Neural cell (in vitro differentiated cells): ENCODE measurements at regions not wholly inside any gene's neighbourhood (a gene's known extent, or its start where the extent isn't known, plus 50 kb on each side); places are given as distances from the start of the nearest gene placed in this dataset.

Experiments
- H2AFZ ChIP-seq: fragments of 200-600, 300-800 bp; sonication (generic), shearing (Covaris generic); 2 replicates; pipeline ENCODE4 v1.6.0; 2014; ENCODE audit warnings: low read depth, mild to moderate bottlenecking, antibody characterized with exemption, low read length, moderate library complexity
- H3F3A ChIP-seq: fragments of 200-600 bp; shearing (Covaris generic); 2 replicates; pipeline ENCODE4 v1.6.1; 2016; ENCODE audit warnings: mild to moderate bottlenecking, moderate library complexity, mixed read lengths, antibody characterized with exemption, low read length; ENCODE audit not compliant: insufficient read depth, poor library complexity, severe bottlenecking
- H3K27ac ChIP-seq: fragments of 200-600, 300-800 bp; sonication (generic), shearing (Covaris generic); 2 replicates; pipeline ENCODE4 v1.5.1; 2014; ENCODE audit warnings: mild to moderate bottlenecking, low read length, moderate library complexity
- H3K27me3 ChIP-seq: fragments of 300-800, 200-600 bp; sonication (generic), shearing (Covaris generic); 2 replicates; pipeline ENCODE4 v1.6.0; 2014; ENCODE audit warnings: mild to moderate bottlenecking, low read depth, low read length, moderate library complexity; ENCODE audit not compliant: insufficient read depth
- H3K36me3 ChIP-seq: fragments of 300-800, 200-600 bp; sonication (generic), shearing (Covaris generic); 2 replicates; pipeline ENCODE4 v1.5.1; 2014; ENCODE audit warnings: mild to moderate bottlenecking, antibody characterized with exemption, low read length, moderate library complexity; ENCODE audit not compliant: insufficient read depth
- H3K4me2 ChIP-seq: fragments of 300-800, 200-600 bp; sonication (generic), shearing (Covaris generic); 2 replicates; pipeline ENCODE4 v1.6.0; 2014; ENCODE audit warnings: mild to moderate bottlenecking, low read length
- H3K4me3 ChIP-seq: fragments of 300-800, 200-600 bp; sonication (generic), shearing (Covaris generic); 2 replicates; pipeline ENCODE4 v1.5.1; 2014; ENCODE audit warnings: mild to moderate bottlenecking, low read length, moderate library complexity
- H3K79me2 ChIP-seq: fragments of 200-600 bp; shearing (Covaris generic); replicated peaks from 2 replicates; pipeline ENCODE4 v1.6.0; 2014; ENCODE audit warnings: mild to moderate bottlenecking, low read length, moderate library complexity; ENCODE audit not compliant: insufficient read depth
- H3K9ac ChIP-seq: fragments of 300-800, 200-600 bp; sonication (generic), shearing (Covaris generic); 2 replicates; pipeline ENCODE4 v1.6.1; 2016; ENCODE audit warnings: mild to moderate bottlenecking, low read length, mixed read lengths
- H3K9me2 ChIP-seq: fragments of 200-600 bp; shearing (Covaris generic); 2 replicates; pipeline ENCODE4 v1.6.1; 2016; ENCODE audit warnings: mild to moderate bottlenecking, low read length, mixed read lengths; ENCODE audit not compliant: insufficient read depth
- H3K9me3 ChIP-seq: fragments of 200-600, 300-800 bp; sonication (generic), shearing (Covaris generic); 2 replicates; pipeline ENCODE4 v1.6.1; 2016; ENCODE audit warnings: mild to moderate bottlenecking, mixed run types, low read length, moderate library complexity, mixed read lengths
- H4K20me1 ChIP-seq: fragments of 200-600 bp; shearing (Covaris generic); 2 replicates; pipeline ENCODE4 v1.6.1; 2016; ENCODE audit warnings: mild to moderate bottlenecking, mixed run types; ENCODE audit not compliant: insufficient read depth
- EP300 ChIP-seq: fragments of 450-650 bp; conservative IDR thresholded peaks from 2 replicates; pipeline ENCODE4 v1.6.1; 2014; ENCODE audit warnings: antibody characterized with exemption, mild to moderate bottlenecking, moderate library complexity; ENCODE audit not compliant: poor library complexity, severe bottlenecking
- EZH2 ChIP-seq: fragments of 200-600, 300-800 bp; shearing (Covaris generic), sonication (generic); IDR thresholded peaks from 2 replicates; pipeline ENCODE4 v1.6.1; 2014; ENCODE audit warnings: antibody characterized with exemption, low read length, borderline replicate concordance, mild to moderate bottlenecking; ENCODE audit not compliant: insufficient read depth, poor library complexity, severe bottlenecking
- MXI1 ChIP-seq: fragments of 450-650 bp; conservative IDR thresholded peaks from 2 replicates; pipeline ENCODE4 v1.6.1; 2014; ENCODE audit warnings: antibody characterized with exemption, mild to moderate bottlenecking; ENCODE audit not compliant: poor library complexity, severe bottlenecking
- POLR2AphosphoS5 ChIP-seq: IDR thresholded peaks from 2 replicates; pipeline ENCODE4 v1.6.1; 2012
- RAD21 ChIP-seq: fragments of 450-650 bp; conservative IDR thresholded peaks from 2 replicates; pipeline ENCODE4 v1.6.1; 2014; ENCODE audit warnings: antibody characterized with exemption, mild to moderate bottlenecking, moderate library complexity
- SMC3 ChIP-seq: fragments of 450-650 bp; conservative IDR thresholded peaks from 2 replicates; pipeline ENCODE4 v1.6.1; 2014; ENCODE audit warnings: antibody characterized with exemption, mild to moderate bottlenecking, moderate library complexity; ENCODE audit not compliant: poor library complexity
- TAF1 ChIP-seq: IDR thresholded peaks from 2 replicates; pipeline ENCODE4 v1.6.1; 2012; ENCODE audit warnings: low read depth
- TF ChIP-seq, protein P1 (sequence below): IDR thresholded peaks from 2 replicates; pipeline ENCODE4 v1.6.1; 2012; ENCODE audit warnings: borderline replicate concordance
- TF ChIP-seq, protein P2 (sequence below): fragments of 450-650 bp; IDR thresholded peaks from 2 replicates; pipeline ENCODE4 v1.5.1; 2014; ENCODE audit warnings: antibody characterized with exemption, mild to moderate bottlenecking, moderate library complexity; ENCODE audit not compliant: poor library complexity, severe bottlenecking

DNA sequence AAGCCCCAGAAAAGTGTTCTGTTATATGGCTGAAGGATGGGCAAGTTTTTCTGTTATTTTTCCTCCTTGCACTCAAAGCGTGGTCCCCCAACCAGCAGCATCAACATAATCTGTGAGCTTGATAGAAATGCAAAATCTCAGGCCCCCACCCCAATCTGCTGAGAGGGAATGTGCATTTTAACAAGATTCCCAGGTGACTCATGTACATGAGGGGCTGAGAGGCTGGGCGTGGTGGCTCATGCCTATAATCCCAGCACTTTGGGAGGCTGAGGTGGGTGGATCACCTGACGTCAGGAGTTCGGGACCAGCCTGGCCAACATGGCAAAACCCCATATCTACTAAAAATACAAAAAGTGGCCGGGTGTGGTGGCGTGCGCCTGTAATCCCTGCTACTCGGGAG is 326.8 kb upstream of the PODXL start:
- Histone ChIP-seq H3K9me2 (no peaks in the 10 kb centered on the region), H4K20me1 (no peaks in the 10 kb centered on the region), H3K9ac (no peak overlapping the region), H3K79me2 (no peaks in the 10 kb centered on the region), H3K4me2 (no peak overlapping the region), H3K9me3 (peaks cover 6% of the 10 kb centered on the region), H3K27me3 (no peaks in the 10 kb centered on the region), H3K36me3 (no peaks in the 10 kb centered on the region), H3K4me3 (no peak overlapping the region), H3F3A (no peaks in the 10 kb centered on the region), H3K27ac (no peak overlapping the region), H2AFZ (no peak overlapping the region)
- TF ChIP-seq MXI1 (no peak), EZH2 (no peak), POLR2AphosphoS5 (no peak), SMC3 (no peak), EP300 (no peak), RAD21 (no peak), TAF1 (no peak)
- TF ChIP-seq, protein P1, sequence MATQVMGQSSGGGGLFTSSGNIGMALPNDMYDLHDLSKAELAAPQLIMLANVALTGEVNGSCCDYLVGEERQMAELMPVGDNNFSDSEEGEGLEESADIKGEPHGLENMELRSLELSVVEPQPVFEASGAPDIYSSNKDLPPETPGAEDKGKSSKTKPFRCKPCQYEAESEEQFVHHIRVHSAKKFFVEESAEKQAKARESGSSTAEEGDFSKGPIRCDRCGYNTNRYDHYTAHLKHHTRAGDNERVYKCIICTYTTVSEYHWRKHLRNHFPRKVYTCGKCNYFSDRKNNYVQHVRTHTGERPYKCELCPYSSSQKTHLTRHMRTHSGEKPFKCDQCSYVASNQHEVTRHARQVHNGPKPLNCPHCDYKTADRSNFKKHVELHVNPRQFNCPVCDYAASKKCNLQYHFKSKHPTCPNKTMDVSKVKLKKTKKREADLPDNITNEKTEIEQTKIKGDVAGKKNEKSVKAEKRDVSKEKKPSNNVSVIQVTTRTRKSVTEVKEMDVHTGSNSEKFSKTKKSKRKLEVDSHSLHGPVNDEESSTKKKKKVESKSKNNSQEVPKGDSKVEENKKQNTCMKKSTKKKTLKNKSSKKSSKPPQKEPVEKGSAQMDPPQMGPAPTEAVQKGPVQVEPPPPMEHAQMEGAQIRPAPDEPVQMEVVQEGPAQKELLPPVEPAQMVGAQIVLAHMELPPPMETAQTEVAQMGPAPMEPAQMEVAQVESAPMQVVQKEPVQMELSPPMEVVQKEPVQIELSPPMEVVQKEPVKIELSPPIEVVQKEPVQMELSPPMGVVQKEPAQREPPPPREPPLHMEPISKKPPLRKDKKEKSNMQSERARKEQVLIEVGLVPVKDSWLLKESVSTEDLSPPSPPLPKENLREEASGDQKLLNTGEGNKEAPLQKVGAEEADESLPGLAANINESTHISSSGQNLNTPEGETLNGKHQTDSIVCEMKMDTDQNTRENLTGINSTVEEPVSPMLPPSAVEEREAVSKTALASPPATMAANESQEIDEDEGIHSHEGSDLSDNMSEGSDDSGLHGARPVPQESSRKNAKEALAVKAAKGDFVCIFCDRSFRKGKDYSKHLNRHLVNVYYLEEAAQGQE = no peak
- TF ChIP-seq, protein P2, sequence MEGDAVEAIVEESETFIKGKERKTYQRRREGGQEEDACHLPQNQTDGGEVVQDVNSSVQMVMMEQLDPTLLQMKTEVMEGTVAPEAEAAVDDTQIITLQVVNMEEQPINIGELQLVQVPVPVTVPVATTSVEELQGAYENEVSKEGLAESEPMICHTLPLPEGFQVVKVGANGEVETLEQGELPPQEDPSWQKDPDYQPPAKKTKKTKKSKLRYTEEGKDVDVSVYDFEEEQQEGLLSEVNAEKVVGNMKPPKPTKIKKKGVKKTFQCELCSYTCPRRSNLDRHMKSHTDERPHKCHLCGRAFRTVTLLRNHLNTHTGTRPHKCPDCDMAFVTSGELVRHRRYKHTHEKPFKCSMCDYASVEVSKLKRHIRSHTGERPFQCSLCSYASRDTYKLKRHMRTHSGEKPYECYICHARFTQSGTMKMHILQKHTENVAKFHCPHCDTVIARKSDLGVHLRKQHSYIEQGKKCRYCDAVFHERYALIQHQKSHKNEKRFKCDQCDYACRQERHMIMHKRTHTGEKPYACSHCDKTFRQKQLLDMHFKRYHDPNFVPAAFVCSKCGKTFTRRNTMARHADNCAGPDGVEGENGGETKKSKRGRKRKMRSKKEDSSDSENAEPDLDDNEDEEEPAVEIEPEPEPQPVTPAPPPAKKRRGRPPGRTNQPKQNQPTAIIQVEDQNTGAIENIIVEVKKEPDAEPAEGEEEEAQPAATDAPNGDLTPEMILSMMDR = no peak

DNA sequence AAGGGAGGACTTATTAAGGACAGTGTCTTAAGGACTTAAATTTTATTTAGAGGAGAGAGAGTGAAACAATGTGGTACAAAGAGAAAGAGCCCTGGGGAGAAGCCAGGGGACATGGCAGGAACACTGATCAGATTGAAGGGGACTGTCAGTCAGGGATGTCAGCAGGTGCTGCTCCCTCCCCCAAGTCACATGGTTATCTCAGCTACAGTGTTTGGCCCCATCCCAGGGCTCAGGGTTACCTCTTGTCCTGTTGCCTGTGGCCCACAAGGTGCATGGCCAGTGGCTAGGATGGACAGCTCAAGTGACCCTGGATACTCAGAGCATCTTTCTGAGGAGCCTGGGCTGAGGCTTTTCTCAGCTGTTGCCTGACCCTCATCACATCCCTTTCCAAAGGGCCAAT is 325.9 kb upstream of the PODXL start:
- Histone ChIP-seq H3K9ac (no peak overlapping the region), H3K27ac (no peak overlapping the region), H3K4me3 (no peak overlapping the region), H3K4me2 (no peak overlapping the region), H3F3A (no peaks in the 10 kb centered on the region), H3K9me3 (peaks cover 6% of the 10 kb centered on the region), H3K36me3 (no peaks in the 10 kb centered on the region), H4K20me1 (no peaks in the 10 kb centered on the region), H2AFZ (no peak overlapping the region), H3K79me2 (no peaks in the 10 kb centered on the region), H3K9me2 (no peaks in the 10 kb centered on the region), H3K27me3 (no peaks in the 10 kb centered on the region)
- TF ChIP-seq EZH2 = no peak
- TF ChIP-seq POLR2AphosphoS5 = no peak
- TF ChIP-seq EP300 = no peak
- no peak for TF ChIP-seq SMC3
- TF ChIP-seq TAF1 = no peak
- no peak for TF ChIP-seq RAD21
- TF ChIP-seq, protein P2 = no peak
